Uterus (tissue), 2 donors: ENCODE measurements at regions not wholly inside any gene's neighbourhood (a gene's known extent, or its start where the extent isn't known, plus 50 kb on each side); places are given as distances from the start of the nearest gene placed in this dataset.

ENCODE experiments used
- CTCF ChIP-seq, 4 experiments: fragments of 200-600 bp in 2 of 4; fragments of 450-650 bp in 2 of 4; sonication (generic) in 2 of 4; IDR thresholded peaks; one replicate each; pipeline ENCODE4 v1.5.1; 2016 to 2019; ENCODE audit warnings: antibody characterized with exemption in 4 of 4, mild to moderate bottlenecking in 2 of 4, moderate library complexity in 1 of 4
- POLR2A ChIP-seq, 2 donors: fragments of 450-650 bp; IDR thresholded peaks; one replicate each; pipeline ENCODE4 v1.6.1; 2016; ENCODE audit warnings: antibody characterized with exemption in 2 of 2, mild to moderate bottlenecking in 1 of 2, moderate library complexity in 1 of 2

- TF ChIP-seq CTCF (IDR thresholded peaks at IDR 0.05) (no peak), POLR2A (IDR thresholded peaks at IDR 0.05) (no peak)
Observed at GRCh38 chr6:140774080-140774505, 1358.6 kb upstream of the GJE1 start.
